Hematopoietic multipotent progenitor cell treated with erythropoietin and hydrocortisone succinate and interleukin-3 and kit ligand, for 15 days (in vitro differentiated cells): ENCODE measurements at regions not wholly inside any gene's neighbourhood (a gene's known extent, or its start where the extent isn't known, plus 50 kb on each side); places are given as distances from the start of the nearest gene placed in this dataset.

Experiments used
- DNase-seq: peaks from one replicate; pipeline ENCODE4 v3.0.0-alpha.2; 2015; ENCODE audit warnings: low spot score

GRCh38 chr11:122276221-122276620 lies 160.2 kb upstream of the BLID start:
- no peak for DNase-seq

- no peak for DNase-seq
These were observed 159.5 kb upstream of the BLID start for GRCh38 chr11:122275508-122275907.

- DNase-seq, result no peak
These were observed 157.6 kb upstream of the BLID start for GRCh38 chr11:122273476-122274191.

- no peak for DNase-seq
These were observed 155.7 kb upstream of the BLID start for GRCh38 chr11:122271745-122272144.

GRCh38 chr11:122271137-122271536 lies 155.1 kb upstream of the BLID start:
- no peak for DNase-seq

- DNase-seq, result no peak
These were observed 154.5 kb upstream of the BLID start for GRCh38 chr11:122270535-122270934.

- DNase-seq, result no peak
These were observed 153.8 kb upstream of the BLID start for GRCh38 chr11:122269824-122270223.

- no peak for DNase-seq
These were observed 152.7 kb upstream of the BLID start for GRCh38 chr11:122268601-122269130.

- DNase-seq, result no peak
These were observed 151.6 kb upstream of the BLID start for GRCh38 chr11:122267602-122268001.

- DNase-seq, result no peak
These were observed 150.0 kb upstream of the BLID start for GRCh38 chr11:122265981-122266380.

- no peak for DNase-seq
These were observed 148.1 kb upstream of the BLID start for GRCh38 chr11:122264121-122264520.

GRCh38 chr11:122261546-122261945 lies 145.5 kb upstream of the BLID start:
- DNase-seq, result no peak

- no peak for DNase-seq
These were observed 143.3 kb upstream of the BLID start for GRCh38 chr11:122259195-122259821.

- DNase-seq, result no peak
These were observed 142.6 kb upstream of the BLID start for GRCh38 chr11:122258446-122259194.

- DNase-seq, result no peak
These were observed 137.7 kb upstream of the BLID start for GRCh38 chr11:122253589-122254231.

GRCh38 chr11:122248939-122249338 lies 132.9 kb upstream of the BLID start:
- no peak for DNase-seq

GRCh38 chr11:122248131-122248530 lies 132.1 kb upstream of the BLID start:
- no peak for DNase-seq

GRCh38 chr11:122246874-122247273 lies 130.9 kb upstream of the BLID start:
- DNase-seq, result no peak

GRCh38 chr11:122242731-122243130 lies 126.7 kb upstream of the BLID start:
- DNase-seq, result no peak

GRCh38 chr11:122241566-122241965 lies 125.6 kb upstream of the BLID start:
- no peak for DNase-seq

- no peak for DNase-seq
These were observed 124.6 kb upstream of the BLID start for GRCh38 chr11:122240638-122241037.

- DNase-seq, result no peak
These were observed 119.6 kb upstream of the BLID start for GRCh38 chr11:122235615-122236014.
